ENCODE measurements at regions not wholly inside any gene's neighbourhood (a gene's known extent, or its start where the extent isn't known, plus 50 kb on each side); places are given as distances from the start of the nearest gene placed in this dataset.
A peak's percentile ranks its signal among the peaks of the same experiment; 100 is the strongest.

- DNase-seq (no peak), ATAC-seq (ENCODE audit: low read depth in 2 of 2) (no peak)
- no peaks in the 10 kb centered on the region for H3K27me3 ChIP-seq (ENCODE audit: control insufficient read depth, insufficient read depth, low read length)
- H3K4me1 ChIP-seq (ENCODE audit: control insufficient read depth, insufficient read depth, low read length, poor library complexity, severe bottlenecking), result no peaks in the 10 kb centered on the region
- no peaks in the 10 kb centered on the region for H3K36me3 ChIP-seq (ENCODE audit: control insufficient read depth, insufficient read depth, low read length)
- Mint-ChIP-seq H3K36me3 (no peaks in the 10 kb centered on the region), H3K4me3 (no peak overlapping the region), H3K9me3 (peaks cover 0 to 7% (median 0%) of the 10 kb centered on the region in 7 donors), H3K4me1 (no peaks in the 10 kb centered on the region), H3K27ac (no peak overlapping the region), H3K27me3 (no peaks in the 10 kb centered on the region)
- no peak overlapping the region for H3K27ac ChIP-seq (ENCODE audit: insufficient read depth, low read length, poor library complexity, severe bottlenecking)
- peaks cover 0 to 2% of the 10 kb centered on the region in 2 experiments for H3K9me3 ChIP-seq (ENCODE audit: control insufficient read depth in 2 of 2, low read length in 2 of 2)
- no peak overlapping the region for H3K4me3 ChIP-seq (ENCODE audit: low read depth, low read length)
Measured at GRCh38 chr6:73954881-73955280, 258.9 kb downstream of the CD109 start.

GRCh38 chr6:73951183-73951582 is 255.2 kb downstream of the CD109 start:
- Histone ChIP-seq H3K36me3 (ENCODE audit: control insufficient read depth, insufficient read depth, low read length) (no peaks in the 10 kb centered on the region), H3K27me3 (ENCODE audit: control insufficient read depth, insufficient read depth, low read length) (no peaks in the 10 kb centered on the region), H3K9me3 (ENCODE audit: control insufficient read depth in 2 of 2, low read length in 2 of 2) (peaks cover 0 to 2% of the 10 kb centered on the region in 2 experiments), H3K4me1 (ENCODE audit: control insufficient read depth, insufficient read depth, low read length, poor library complexity, severe bottlenecking) (no peaks in the 10 kb centered on the region), H3K4me3 (ENCODE audit: low read depth, low read length) (no peak overlapping the region), H3K27ac (ENCODE audit: insufficient read depth, low read length, poor library complexity, severe bottlenecking) (no peak overlapping the region)
- DNase-seq (no peak), ATAC-seq (ENCODE audit: low read depth in 2 of 2) (no peak)
- peaks cover 5% of the 10 kb centered on the region for H3K27me3 Mint-ChIP-seq
- peaks cover 0 to 13% (median 4%) of the 10 kb centered on the region in 7 donors for H3K9me3 Mint-ChIP-seq
- H3K36me3 Mint-ChIP-seq, result no peaks in the 10 kb centered on the region
- no peak overlapping the region for H3K4me3 Mint-ChIP-seq
- no peaks in the 10 kb centered on the region for H3K4me1 Mint-ChIP-seq
- H3K27ac Mint-ChIP-seq, result no peak overlapping the region

GRCh38 chr6:73943930-73944652 is 248.1 kb downstream of the CD109 start:
- H3K4me1 Mint-ChIP-seq, result no peaks in the 10 kb centered on the region
- ATAC-seq (ENCODE audit: low read depth in 2 of 2), result no peak
- peak overlapping the region in 1 of 3 donors; percentile 16 for H3K27ac Mint-ChIP-seq

GRCh38 chr6:73943411-73943810 is 247.4 kb downstream of the CD109 start:
- H3K9me3 ChIP-seq (ENCODE audit: control insufficient read depth in 2 of 2, low read length in 2 of 2), result no peaks in the 10 kb centered on the region
- H3K27me3 ChIP-seq (ENCODE audit: control insufficient read depth, insufficient read depth, low read length), result no peaks in the 10 kb centered on the region
- no peak overlapping the region for H3K4me3 ChIP-seq (ENCODE audit: low read depth, low read length)
- H3K4me1 ChIP-seq (ENCODE audit: control insufficient read depth, insufficient read depth, low read length, poor library complexity, severe bottlenecking), result no peaks in the 10 kb centered on the region
- Mint-ChIP-seq H3K27me3 (peaks cover 5% of the 10 kb centered on the region), H3K4me1 (no peaks in the 10 kb centered on the region), H3K4me3 (no peak overlapping the region), H3K36me3 (no peaks in the 10 kb centered on the region), H3K27ac (no peak overlapping the region), H3K9me3 (peaks cover 0 to 13% (median 0%) of the 10 kb centered on the region in 7 donors)
- ATAC-seq (ENCODE audit: low read depth in 2 of 2), result no peak
- H3K27ac ChIP-seq (ENCODE audit: insufficient read depth, low read length, poor library complexity, severe bottlenecking), result no peak overlapping the region
- H3K36me3 ChIP-seq (ENCODE audit: control insufficient read depth, insufficient read depth, low read length), result no peaks in the 10 kb centered on the region
- no peak for DNase-seq

More at GRCh38 chr6:73943930-73944652, 248.1 kb downstream of the CD109 start:
- Mint-ChIP-seq H3K9me3 (peaks cover 0 to 16% (median 0%) of the 10 kb centered on the region in 7 donors), H3K27me3 (peaks cover 9% of the 10 kb centered on the region), H3K4me3 (no peak overlapping the region), H3K36me3 (no peaks in the 10 kb centered on the region)
- H3K9me3 ChIP-seq (ENCODE audit: control insufficient read depth in 2 of 2, low read length in 2 of 2), result no peaks in the 10 kb centered on the region
- no peak for DNase-seq
- no peaks in the 10 kb centered on the region for H3K36me3 ChIP-seq (ENCODE audit: control insufficient read depth, insufficient read depth, low read length)
- H3K4me3 ChIP-seq (ENCODE audit: low read depth, low read length), result no peak overlapping the region
- H3K4me1 ChIP-seq (ENCODE audit: control insufficient read depth, insufficient read depth, low read length, poor library complexity, severe bottlenecking), result no peaks in the 10 kb centered on the region
- H3K27ac ChIP-seq (ENCODE audit: insufficient read depth, low read length, poor library complexity, severe bottlenecking), result no peak overlapping the region
- no peaks in the 10 kb centered on the region for H3K27me3 ChIP-seq (ENCODE audit: control insufficient read depth, insufficient read depth, low read length)

GRCh38 chr6:73942592-73943186 is 246.7 kb downstream of the CD109 start:
- H3K4me1 ChIP-seq (ENCODE audit: control insufficient read depth, insufficient read depth, low read length, poor library complexity, severe bottlenecking), result no peaks in the 10 kb centered on the region
- H3K36me3 Mint-ChIP-seq, result no peaks in the 10 kb centered on the region
- no peak overlapping the region for H3K4me3 ChIP-seq (ENCODE audit: low read depth, low read length)
- ATAC-seq (ENCODE audit: low read depth in 2 of 2), result no peak
- H3K27me3 Mint-ChIP-seq, result peaks cover 5% of the 10 kb centered on the region
- H3K36me3 ChIP-seq (ENCODE audit: control insufficient read depth, insufficient read depth, low read length), result no peaks in the 10 kb centered on the region
- peaks cover 0 to 8% (median 0%) of the 10 kb centered on the region in 7 donors for H3K9me3 Mint-ChIP-seq
- H3K27me3 ChIP-seq (ENCODE audit: control insufficient read depth, insufficient read depth, low read length), result no peaks in the 10 kb centered on the region
- no peaks in the 10 kb centered on the region for H3K9me3 ChIP-seq (ENCODE audit: control insufficient read depth in 2 of 2, low read length in 2 of 2)
- no peak overlapping the region for H3K4me3 Mint-ChIP-seq
- no peak overlapping the region for H3K27ac ChIP-seq (ENCODE audit: insufficient read depth, low read length, poor library complexity, severe bottlenecking)
- no peak overlapping the region for H3K27ac Mint-ChIP-seq
- DNase-seq, result no peak
- no peaks in the 10 kb centered on the region for H3K4me1 Mint-ChIP-seq

GRCh38 chr6:73941892-73942291 is 245.9 kb downstream of the CD109 start:
- Mint-ChIP-seq H3K27ac (no peak overlapping the region), H3K4me1 (no peaks in the 10 kb centered on the region)

GRCh38 chr6:73937805-73938204 is 241.8 kb downstream of the CD109 start:
- H3K27ac ChIP-seq (ENCODE audit: insufficient read depth, low read length, poor library complexity, severe bottlenecking), result no peak overlapping the region
- H3K4me1 ChIP-seq (ENCODE audit: control insufficient read depth, insufficient read depth, low read length, poor library complexity, severe bottlenecking), result no peaks in the 10 kb centered on the region
- Mint-ChIP-seq H3K27me3 (no peaks in the 10 kb centered on the region), H3K9me3 (peaks cover 0 to 7% (median 0%) of the 10 kb centered on the region in 7 donors), H3K27ac (no peak overlapping the region), H3K4me1 (no peaks in the 10 kb centered on the region), H3K36me3 (no peaks in the 10 kb centered on the region), H3K4me3 (no peak overlapping the region)
- no peaks in the 10 kb centered on the region for H3K36me3 ChIP-seq (ENCODE audit: control insufficient read depth, insufficient read depth, low read length)
- no peak overlapping the region for H3K4me3 ChIP-seq (ENCODE audit: low read depth, low read length)
- no peaks in the 10 kb centered on the region for H3K9me3 ChIP-seq (ENCODE audit: control insufficient read depth in 2 of 2, low read length in 2 of 2)
- H3K27me3 ChIP-seq (ENCODE audit: control insufficient read depth, insufficient read depth, low read length), result no peaks in the 10 kb centered on the region
- DNase-seq (no peak), ATAC-seq (ENCODE audit: low read depth in 2 of 2) (no peak)

More at GRCh38 chr6:73941892-73942291, 245.9 kb downstream of the CD109 start:
- Histone ChIP-seq H3K27ac (ENCODE audit: insufficient read depth, low read length, poor library complexity, severe bottlenecking) (no peak overlapping the region), H3K36me3 (ENCODE audit: control insufficient read depth, insufficient read depth, low read length) (no peaks in the 10 kb centered on the region), H3K27me3 (ENCODE audit: control insufficient read depth, insufficient read depth, low read length) (no peaks in the 10 kb centered on the region), H3K4me1 (ENCODE audit: control insufficient read depth, insufficient read depth, low read length, poor library complexity, severe bottlenecking) (no peaks in the 10 kb centered on the region), H3K4me3 (ENCODE audit: low read depth, low read length) (no peak overlapping the region), H3K9me3 (ENCODE audit: control insufficient read depth in 2 of 2, low read length in 2 of 2) (no peaks in the 10 kb centered on the region)
- peaks cover 5% of the 10 kb centered on the region for H3K27me3 Mint-ChIP-seq
- H3K9me3 Mint-ChIP-seq, result peaks cover 0 to 8% (median 0%) of the 10 kb centered on the region in 7 donors
- no peak overlapping the region for H3K4me3 Mint-ChIP-seq
- no peak for DNase-seq
- H3K36me3 Mint-ChIP-seq, result no peaks in the 10 kb centered on the region
- no peak for ATAC-seq (ENCODE audit: low read depth in 2 of 2)

- H3K27me3 Mint-ChIP-seq, result no peaks in the 10 kb centered on the region
Measured at GRCh38 chr6:73932866-73933265, 236.9 kb downstream of the CD109 start.

More at GRCh38 chr6:73932866-73933265, 236.9 kb downstream of the CD109 start:
- Mint-ChIP-seq H3K27ac (no peak overlapping the region), H3K9me3 (peaks cover 0 to 9% (median 1%) of the 10 kb centered on the region in 7 donors), H3K4me1 (no peaks in the 10 kb centered on the region), H3K4me3 (no peak overlapping the region), H3K36me3 (no peaks in the 10 kb centered on the region)
- H3K27me3 ChIP-seq (ENCODE audit: control insufficient read depth, insufficient read depth, low read length), result no peaks in the 10 kb centered on the region
- H3K36me3 ChIP-seq (ENCODE audit: control insufficient read depth, insufficient read depth, low read length), result no peaks in the 10 kb centered on the region
- H3K4me1 ChIP-seq (ENCODE audit: control insufficient read depth, insufficient read depth, low read length, poor library complexity, severe bottlenecking), result no peaks in the 10 kb centered on the region
- no peak overlapping the region for H3K4me3 ChIP-seq (ENCODE audit: low read depth, low read length)
- ATAC-seq (ENCODE audit: low read depth in 2 of 2), result no peak
- no peak overlapping the region for H3K27ac ChIP-seq (ENCODE audit: insufficient read depth, low read length, poor library complexity, severe bottlenecking)
- peaks cover 0 to 3% of the 10 kb centered on the region in 2 experiments for H3K9me3 ChIP-seq (ENCODE audit: control insufficient read depth in 2 of 2, low read length in 2 of 2)
- DNase-seq, result no peak

Measured in CD4-positive, CD25-positive, alpha-beta regulatory T cell (primary cell).